ENCODE measurements at regions not wholly inside any gene's neighbourhood (a gene's known extent, or its start where the extent isn't known, plus 50 kb on each side); places are given as distances from the start of the nearest gene placed in this dataset.
"Not testable (repeated sequence)": the region's sequence is repeated elsewhere in the genome, so short reads cannot be mapped to it uniquely, and the experiment has no call there.

- in situ Hi-C loops (cut with MboI; ENCODE audit: low sequenced_read_pairs, unreplicated experiment), result no loop called here
- no peak for DNase-seq (ENCODE audit: low spot score)
Measured at GRCh38 chr6:74366634-74367033, 670.6 kb downstream of the CD109 start.

GRCh38 chr6:74362391-74362790 is 666.4 kb downstream of the CD109 start:
- TF ChIP-seq CTCF (IDR thresholded peaks at IDR 0.05; ENCODE audit: borderline replicate concordance, control extremely low read depth, extremely low read depth, insufficient read depth, missing control alignments), result no peak
- no peak for DNase-seq (ENCODE audit: low spot score)
- in situ Hi-C loops (cut with MboI; ENCODE audit: low sequenced_read_pairs, unreplicated experiment), result no loop called here

More at GRCh38 chr6:74366634-74367033, 670.6 kb downstream of the CD109 start:
- TF ChIP-seq CTCF (IDR thresholded peaks at IDR 0.05; ENCODE audit: borderline replicate concordance, control extremely low read depth, extremely low read depth, insufficient read depth, missing control alignments), result no peak

GRCh38 chr6:74357321-74357720 is 661.3 kb downstream of the CD109 start:
- no peak for TF ChIP-seq CTCF (IDR thresholded peaks at IDR 0.05; ENCODE audit: borderline replicate concordance, control extremely low read depth, extremely low read depth, insufficient read depth, missing control alignments)
- in situ Hi-C loops (cut with MboI; ENCODE audit: low sequenced_read_pairs, unreplicated experiment), result no loop called here
- no peak for DNase-seq (ENCODE audit: low spot score)

DNA sequence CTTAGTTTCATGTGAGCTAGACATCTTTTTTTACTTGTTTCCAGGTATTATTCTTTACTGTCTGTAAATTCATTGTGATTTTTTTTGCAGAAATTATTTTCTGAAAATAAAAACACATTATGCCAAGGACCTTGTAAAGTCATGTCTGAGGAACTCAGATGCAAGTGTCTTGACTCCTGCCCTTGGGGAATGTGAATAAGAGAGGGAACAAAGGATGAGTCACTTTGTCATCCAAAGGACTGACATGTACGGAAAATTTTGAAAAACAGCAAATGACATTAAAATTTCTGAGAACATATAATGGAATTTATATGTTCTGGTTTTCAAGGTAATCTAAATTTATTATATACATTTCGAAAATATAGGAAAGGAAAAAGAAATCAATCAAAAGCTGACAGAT is 660.4 kb downstream of the CD109 start:
- no peak for DNase-seq (ENCODE audit: low spot score)
- TF ChIP-seq CTCF (IDR thresholded peaks at IDR 0.05; ENCODE audit: borderline replicate concordance, control extremely low read depth, extremely low read depth, insufficient read depth, missing control alignments), result no peak
- in situ Hi-C loops (cut with MboI; ENCODE audit: low sequenced_read_pairs, unreplicated experiment), result no loop called here

GRCh38 chr6:74346936-74347535 is 651.0 kb downstream of the CD109 start:
- in situ Hi-C loops (cut with MboI; ENCODE audit: low sequenced_read_pairs, unreplicated experiment), result no loop called here
- DNase-seq (ENCODE audit: low spot score), result no peak
- no peak for TF ChIP-seq CTCF (IDR thresholded peaks at IDR 0.05; ENCODE audit: borderline replicate concordance, control extremely low read depth, extremely low read depth, insufficient read depth, missing control alignments)

DNA sequence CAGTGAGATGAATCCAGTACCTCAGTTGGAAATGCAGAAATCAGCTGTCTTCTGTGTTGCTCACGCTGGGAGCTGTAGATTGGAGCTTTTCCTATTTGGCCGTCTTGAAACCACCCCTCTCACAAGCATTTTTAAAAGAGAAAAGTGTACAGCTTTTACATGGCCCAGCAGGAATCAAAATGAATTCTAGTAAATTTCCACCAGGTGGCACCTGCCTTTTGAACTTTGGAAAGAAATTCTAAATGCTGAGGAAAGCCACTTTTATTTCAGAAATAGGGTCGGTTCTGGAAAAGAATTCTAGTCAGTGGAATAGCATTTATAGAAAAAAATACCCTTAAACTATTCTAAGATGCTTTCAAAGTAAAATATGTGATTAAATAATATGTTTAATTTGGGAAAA is 647.8 kb downstream of the CD109 start:
- DNase-seq (ENCODE audit: low spot score), result no peak
- no peak for TF ChIP-seq CTCF (IDR thresholded peaks at IDR 0.05; ENCODE audit: borderline replicate concordance, control extremely low read depth, extremely low read depth, insufficient read depth, missing control alignments)
- in situ Hi-C loops (cut with MboI; ENCODE audit: low sequenced_read_pairs, unreplicated experiment), result no loop called here

DNA sequence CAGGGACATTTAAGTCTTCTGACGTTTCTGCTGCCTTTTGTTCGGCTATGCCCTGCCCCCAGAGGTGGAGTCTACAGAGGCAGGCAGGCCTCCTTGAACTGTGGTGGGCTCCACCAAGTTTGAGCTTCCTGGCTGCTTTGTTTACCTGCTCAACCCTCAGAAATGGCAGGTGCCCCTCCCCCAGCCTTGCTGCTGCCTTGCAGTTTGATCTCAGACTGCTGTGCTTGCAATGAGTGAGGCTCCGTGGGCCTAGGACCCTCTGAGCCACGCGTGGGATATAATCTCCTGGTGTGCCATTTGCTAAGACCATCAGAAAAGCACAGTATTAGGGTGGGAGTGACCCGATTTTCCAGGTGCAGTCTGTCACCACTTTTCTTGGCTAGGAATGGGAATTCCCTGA is 647.3 kb downstream of the CD109 start:
- DNase-seq (ENCODE audit: low spot score); in situ Hi-C loops (cut with MboI; ENCODE audit: low sequenced_read_pairs, unreplicated experiment): not testable (repeated sequence)

All from GM13976 (cell line).